Bone marrow (tissue), 2 donors: ENCODE measurements at regions not wholly inside any gene's neighbourhood (a gene's known extent, or its start where the extent isn't known, plus 50 kb on each side); places are given as distances from the start of the nearest gene placed in this dataset.

Experiments
- DNase-seq, 2 donors: peaks; one replicate each; lab custom pipeline; 2025; lab: John Stamatoyannopoulos, UW

- no peak for DNase-seq
Observed at GRCh38 chr15:69740684-69741083, 288.1 kb downstream of the RPLP1 start.

- DNase-seq = no peak
Observed at GRCh38 chr15:69742361-69742760, 289.7 kb downstream of the RPLP1 start.

GRCh38 chr15:69743091-69743490, 290.5 kb downstream of the RPLP1 start:
- no peak for DNase-seq

GRCh38 chr15:69744391-69745162, 292.0 kb downstream of the RPLP1 start:
- DNase-seq = no peak

- no peak for DNase-seq
Observed at GRCh38 chr15:69747193-69747592, 294.6 kb downstream of the RPLP1 start.

- DNase-seq = no peak
Observed at GRCh38 chr15:69748131-69748530, 295.5 kb downstream of the RPLP1 start.

GRCh38 chr15:69748576-69749185, 296.1 kb downstream of the RPLP1 start:
- no peak for DNase-seq

GRCh38 chr15:69749274-69749673, 296.7 kb downstream of the RPLP1 start:
- DNase-seq = no peak

GRCh38 chr15:69749797-69750196, 297.2 kb downstream of the RPLP1 start:
- no peak for DNase-seq

- no peak for DNase-seq
Observed at GRCh38 chr15:69750253-69750652, 297.6 kb downstream of the RPLP1 start.

- no peak for DNase-seq
Observed at GRCh38 chr15:69751147-69751546, 298.5 kb downstream of the RPLP1 start.

GRCh38 chr15:69751566-69751965, 298.9 kb downstream of the RPLP1 start:
- DNase-seq = no peak

GRCh38 chr15:69753867-69754266, 301.2 kb downstream of the RPLP1 start:
- DNase-seq = no peak

GRCh38 chr15:69754313-69754712, 301.7 kb downstream of the RPLP1 start:
- DNase-seq = no peak

GRCh38 chr15:69755551-69756310, 303.1 kb downstream of the RPLP1 start:
- DNase-seq = peak in 1 of 2 donors; percentile 24

- no peak for DNase-seq
Observed at GRCh38 chr15:69756440-69756839, 303.8 kb downstream of the RPLP1 start.

- no peak for DNase-seq
Observed at GRCh38 chr15:69757186-69757585, 304.6 kb downstream of the RPLP1 start.

GRCh38 chr15:69758291-69758771, 305.7 kb downstream of the RPLP1 start:
- DNase-seq = no peak

- DNase-seq = peak in 1 of 2 donors; percentile 94
Observed at GRCh38 chr15:69758810-69759790, 306.5 kb downstream of the RPLP1 start.

- no peak for DNase-seq
Observed at GRCh38 chr15:69760258-69760845, 307.7 kb downstream of the RPLP1 start.
